GM21381 (cell line): ENCODE measurements at regions not wholly inside any gene's neighbourhood (a gene's known extent, or its start where the extent isn't known, plus 50 kb on each side); places are given as distances from the start of the nearest gene placed in this dataset.

Source experiments
- ATAC-seq: cut with Tn5 transposase; IDR thresholded peaks from one replicate; pipeline ENCODE4 v1.9.1; 2021; ENCODE audit warnings: mild to moderate bottlenecking, moderate library complexity; ENCODE audit not compliant: unreplicated experiment

DNA sequence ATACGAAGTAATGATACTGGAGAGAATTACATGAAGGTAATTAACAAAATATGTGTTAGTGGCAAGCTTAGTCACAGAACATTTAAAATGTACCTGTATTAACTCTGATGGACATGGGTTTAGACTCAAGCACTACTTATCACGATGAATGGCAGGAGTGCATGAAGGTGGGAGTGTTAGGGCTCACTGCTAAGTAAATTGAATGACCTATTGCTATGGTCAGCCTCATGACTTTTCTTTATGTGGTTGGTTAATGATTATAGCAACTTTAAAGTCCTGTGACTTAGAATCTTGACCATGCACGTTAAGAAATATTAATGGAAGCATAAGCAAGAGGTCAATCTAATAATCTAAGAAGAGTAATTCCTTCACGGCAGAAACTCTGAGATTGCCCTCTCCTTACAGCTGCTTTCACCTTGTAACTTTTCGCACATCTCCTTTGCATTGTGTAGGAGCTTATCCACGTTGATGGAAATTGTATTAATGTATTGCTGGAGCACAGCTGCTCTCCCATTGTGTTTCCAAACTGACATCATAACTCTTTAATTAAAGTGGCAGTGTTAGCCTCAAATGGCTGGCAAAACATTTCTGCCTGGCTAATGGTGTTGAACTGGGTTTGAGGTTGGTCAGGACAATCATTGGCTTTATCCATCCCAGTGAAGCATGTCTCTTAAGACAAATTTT, 114.5 kb downstream of the RXFP2 start:
- no peak for ATAC-seq

DNA sequence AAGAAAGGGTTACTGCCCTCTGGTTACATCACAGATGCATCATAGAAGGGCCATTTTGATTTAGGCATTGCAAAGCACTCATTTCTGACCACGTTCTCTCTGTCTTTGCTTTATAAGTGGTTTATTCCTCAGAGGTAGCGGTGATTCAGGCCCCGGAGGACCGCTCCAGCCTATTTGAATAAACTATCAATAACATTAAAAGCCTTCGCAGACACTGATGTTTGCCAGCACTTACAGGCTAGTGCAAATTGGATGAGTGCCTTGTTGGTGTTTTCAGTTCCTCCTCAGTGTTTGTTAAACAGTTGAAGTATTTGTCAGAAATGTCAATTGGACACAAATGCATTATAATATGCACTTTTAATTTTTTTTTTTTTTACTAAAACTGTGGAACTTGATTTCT, 120.2 kb downstream of the RXFP2 start:
- ATAC-seq, result no peak

DNA sequence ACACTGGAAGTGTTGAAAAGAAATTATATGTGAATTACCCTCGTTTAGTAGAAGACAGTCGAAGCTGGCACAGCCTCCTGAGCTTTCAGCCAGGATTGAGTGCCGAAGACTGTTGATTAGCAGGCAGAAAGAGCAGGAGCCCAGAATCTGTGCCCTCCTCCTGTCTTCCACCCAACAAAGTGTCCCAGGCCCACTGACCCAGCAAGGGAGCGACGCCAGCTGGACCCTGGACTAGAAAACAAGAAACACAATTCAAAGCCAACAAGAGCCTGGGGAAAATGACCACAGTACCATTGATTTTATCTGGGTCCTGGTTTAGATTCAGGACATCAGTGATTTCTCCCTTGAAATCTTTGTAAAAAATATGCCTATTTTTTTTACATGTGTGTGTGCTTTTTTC, 120.7 kb downstream of the RXFP2 start:
- ATAC-seq, result no peak

DNA sequence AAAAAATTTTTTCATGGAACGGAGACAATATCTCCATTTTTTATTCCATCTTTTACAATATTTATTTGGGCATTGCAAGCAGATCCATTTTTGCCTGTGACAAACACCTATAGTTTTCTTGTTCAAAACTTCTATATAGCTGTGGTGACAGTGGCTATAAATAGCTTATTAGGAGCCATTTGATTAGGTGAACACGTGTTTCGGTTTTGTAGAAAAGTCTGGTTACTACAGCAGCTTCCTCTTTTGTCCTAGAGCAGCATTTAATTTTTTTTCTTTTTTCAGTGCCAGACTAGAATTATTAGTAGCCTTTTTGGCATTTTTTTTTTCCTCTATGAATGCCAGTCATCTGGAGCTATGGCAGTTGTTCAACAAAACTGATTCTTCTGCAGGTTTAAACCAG, 123.5 kb downstream of the RXFP2 start:
- ATAC-seq, result peak; percentile 62

DNA sequence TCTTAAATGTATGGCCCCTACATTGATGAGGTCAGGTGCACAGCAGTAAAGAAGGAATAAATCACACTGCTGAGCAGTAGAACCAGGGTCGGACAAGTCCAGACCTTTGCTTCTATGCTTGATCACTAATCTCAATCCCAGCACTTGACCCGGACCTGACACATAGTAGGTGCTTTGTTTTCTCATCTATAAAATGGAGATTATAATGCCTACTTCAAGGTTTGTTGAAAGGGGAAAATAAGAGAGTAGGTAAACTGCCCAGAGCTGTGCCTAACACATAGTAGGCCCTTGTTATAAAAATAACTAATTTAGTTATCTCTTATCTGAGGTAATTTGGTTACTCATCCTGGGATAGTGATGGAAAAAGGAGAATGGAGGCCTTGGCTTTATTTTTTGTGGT, 125.0 kb downstream of the RXFP2 start:
- ATAC-seq, result no peak

DNA sequence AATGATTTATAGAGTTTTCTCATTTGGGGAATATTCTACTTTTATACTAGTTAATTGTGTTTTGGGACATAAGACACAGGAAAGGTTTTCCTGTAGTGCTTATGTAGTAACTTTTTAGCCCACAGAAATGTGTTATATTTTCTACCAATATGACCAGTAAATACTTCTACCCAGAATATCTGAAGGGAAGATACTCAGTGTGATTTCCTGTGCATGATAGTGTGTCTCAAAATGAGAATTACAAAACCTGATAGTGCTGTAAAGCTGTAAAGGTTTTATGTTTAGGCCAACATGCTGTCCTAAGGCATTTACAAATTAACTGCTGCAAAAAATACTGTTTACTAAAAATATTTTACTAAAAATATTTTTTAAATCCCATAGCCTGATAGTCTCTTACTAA, 126.8 kb downstream of the RXFP2 start:
- ATAC-seq, result no peak

DNA sequence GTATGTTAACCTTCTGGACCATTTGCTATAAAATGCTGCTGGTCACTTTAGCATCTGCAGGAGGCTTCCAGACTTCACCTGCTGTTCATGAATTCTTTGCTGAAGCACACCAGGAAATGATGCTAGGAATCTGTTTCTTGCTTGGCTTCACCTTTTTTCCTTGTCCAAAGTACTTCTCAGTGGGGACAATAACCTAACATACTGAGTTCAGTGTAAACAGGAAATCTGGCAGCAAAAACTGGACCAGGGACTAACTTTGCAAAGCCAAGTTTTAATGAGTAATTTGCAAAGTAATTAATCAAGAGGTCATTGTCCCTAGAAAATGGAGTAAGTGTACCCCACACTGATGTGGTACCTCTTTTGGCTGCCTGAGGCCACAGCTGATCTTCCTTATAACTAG, 128.4 kb downstream of the RXFP2 start:
- ATAC-seq, result no peak

DNA sequence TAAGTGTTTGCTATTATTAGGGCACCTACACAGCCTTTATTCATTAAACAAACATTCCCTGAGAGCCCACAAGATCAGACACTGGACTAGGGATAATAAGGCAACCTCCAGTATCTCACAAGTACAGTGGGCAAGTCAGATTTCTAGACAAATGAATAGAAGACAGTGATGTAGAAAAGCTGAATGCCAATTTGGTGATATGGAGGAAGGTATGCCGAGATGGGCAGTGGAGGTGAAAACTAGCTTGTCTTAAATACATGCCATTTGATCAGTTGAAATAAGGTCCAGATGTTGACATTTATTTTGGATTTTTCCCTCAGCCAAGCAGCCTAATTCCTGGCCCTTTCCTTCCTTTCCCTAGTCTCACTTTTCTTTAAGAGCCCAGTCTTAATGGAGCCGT, 130.3 kb downstream of the RXFP2 start:
- ATAC-seq, result no peak

DNA sequence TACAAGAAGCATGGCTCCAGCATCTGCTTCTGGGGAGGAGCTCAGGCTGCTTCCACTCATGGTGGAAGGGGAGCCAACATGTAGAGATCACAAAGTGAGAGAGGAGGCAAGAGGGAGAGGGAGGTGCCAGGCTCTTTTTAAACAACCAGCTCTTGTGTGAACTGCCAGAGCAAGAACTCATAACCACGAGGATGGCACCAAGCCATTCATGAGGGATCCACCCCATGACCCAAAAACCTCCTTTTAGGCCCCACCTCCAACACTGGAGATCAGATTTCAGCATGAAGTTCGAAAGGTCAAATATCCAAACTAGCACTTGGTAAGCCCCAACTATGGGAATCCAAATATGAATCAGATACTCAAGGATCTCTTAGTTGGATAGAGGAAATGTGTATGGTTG, 131.2 kb downstream of the RXFP2 start:
- ATAC-seq, result no peak

DNA sequence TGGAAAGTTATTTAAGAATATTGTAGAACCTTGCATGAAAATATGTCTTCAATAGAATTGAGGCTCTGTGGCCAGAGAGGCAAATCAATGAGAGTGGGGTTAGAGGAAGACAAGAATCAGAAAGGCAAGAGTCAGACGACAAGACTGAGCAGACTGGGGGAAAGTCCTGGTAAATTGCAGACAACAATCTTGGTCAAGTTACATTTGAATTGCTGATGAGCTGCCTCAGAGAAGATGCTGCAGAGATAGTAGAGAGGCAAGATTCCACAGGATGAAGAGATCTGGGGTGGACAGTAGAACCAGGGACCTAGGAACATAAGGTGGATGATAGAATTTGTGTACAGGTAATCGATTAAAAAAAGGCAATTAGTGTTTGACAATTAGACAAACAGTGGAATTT, 133.8 kb downstream of the RXFP2 start:
- no peak for ATAC-seq

DNA sequence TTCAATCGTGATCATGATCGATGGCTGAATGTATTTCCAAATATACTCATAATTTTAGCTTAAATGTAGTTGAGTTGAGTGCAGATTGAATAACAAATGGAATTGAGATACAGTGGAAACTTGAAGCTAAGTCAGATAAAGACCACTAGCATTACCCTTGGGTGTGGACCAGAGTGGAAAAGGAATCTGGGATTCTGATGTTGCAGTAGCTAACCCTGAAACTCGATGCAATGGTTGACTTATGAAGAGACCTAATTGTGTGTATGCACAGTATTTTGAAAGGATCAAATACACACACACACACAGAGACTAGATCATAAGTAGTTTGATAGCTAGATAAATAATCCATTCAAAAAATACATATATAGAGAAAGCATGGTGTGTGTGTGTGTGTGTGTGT, 135.8 kb downstream of the RXFP2 start:
- no peak for ATAC-seq

DNA sequence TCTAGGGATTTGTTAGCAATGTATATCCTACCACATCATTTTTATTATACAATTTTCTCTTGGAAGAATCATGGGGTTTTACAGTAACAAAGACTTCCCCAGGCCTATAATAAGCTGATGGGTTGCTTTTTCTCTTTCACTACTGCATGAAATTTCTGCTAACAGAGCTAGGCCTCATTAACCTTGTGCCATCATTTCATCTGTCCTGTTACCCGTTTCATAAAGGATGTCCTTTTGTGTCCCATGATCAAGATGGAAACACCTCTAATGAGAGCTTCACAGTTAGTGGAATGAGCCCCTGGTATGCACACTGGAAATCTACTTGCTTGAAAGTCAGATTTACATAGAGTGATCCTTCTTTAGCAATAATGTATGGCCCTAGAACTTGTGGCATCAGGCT, 138.7 kb downstream of the RXFP2 start:
- ATAC-seq, result no peak

DNA sequence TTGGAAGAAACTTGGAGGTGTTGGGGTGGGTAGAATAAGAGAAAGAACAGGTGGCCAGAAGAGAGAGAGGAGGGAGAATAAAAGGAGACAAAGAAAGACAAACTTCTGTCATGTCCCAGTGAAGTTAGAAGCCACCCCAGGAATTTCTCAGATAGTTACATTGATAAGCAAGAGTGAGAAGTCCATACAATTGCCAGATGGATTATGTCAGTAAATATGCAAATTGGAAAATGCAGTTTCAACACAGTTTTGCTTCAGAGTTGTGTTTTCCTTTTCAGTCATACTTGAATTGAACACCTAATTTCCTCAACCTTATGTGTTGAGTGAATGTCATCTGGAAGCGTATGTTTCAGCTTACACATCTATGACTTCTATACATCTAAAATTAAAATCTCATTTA, 139.2 kb downstream of the RXFP2 start:
- no peak for ATAC-seq

DNA sequence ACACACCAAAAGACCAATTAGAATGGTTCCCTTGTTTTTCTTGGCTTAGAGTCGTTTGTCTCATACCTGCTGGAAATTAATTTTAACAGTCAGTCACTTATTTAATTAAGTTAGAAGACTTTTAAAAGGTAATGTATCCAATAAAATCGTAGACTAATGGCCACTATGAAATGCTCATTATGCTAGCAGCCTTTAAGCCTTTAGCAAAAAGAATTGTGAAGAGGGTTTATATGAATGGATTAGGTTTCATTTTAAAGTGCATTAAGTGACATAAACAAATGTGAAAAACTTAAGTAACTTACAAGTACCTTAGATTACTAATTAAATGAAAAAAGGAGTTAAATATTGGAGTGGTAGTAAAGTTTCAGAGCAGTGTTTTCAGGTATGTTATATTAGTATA, 139.6 kb downstream of the RXFP2 start:
- ATAC-seq, result no peak

DNA sequence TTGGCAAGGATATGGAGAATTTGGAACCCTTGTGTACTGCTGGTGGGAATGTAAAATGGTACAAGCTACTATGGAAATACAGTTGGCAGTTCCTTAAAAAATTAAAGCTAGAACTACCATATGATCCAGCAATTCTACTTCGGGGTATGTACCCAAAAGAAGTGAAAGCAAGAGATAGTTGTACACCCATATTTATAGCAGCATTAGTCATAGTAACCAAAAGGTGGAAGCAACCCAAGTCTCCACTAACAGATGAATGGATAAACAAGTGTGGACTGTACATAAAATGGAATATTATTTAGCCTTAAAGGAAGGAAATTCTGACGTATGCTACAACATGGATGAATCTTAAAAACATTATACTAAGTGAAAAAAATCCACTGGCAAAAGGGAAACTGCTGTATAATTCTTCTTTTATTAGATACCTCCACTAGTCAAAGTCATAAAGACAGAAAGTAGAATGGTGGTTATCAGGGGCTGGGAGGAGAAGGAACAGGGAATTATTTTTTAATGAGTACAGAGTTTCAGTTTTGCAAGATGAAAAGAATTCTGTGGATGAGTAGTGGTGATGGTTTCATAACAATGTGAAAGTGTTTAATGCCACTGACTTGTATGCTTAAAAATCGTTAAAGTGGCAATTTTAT, 141.6 kb downstream of the RXFP2 start:
- ATAC-seq, result no peak

DNA sequence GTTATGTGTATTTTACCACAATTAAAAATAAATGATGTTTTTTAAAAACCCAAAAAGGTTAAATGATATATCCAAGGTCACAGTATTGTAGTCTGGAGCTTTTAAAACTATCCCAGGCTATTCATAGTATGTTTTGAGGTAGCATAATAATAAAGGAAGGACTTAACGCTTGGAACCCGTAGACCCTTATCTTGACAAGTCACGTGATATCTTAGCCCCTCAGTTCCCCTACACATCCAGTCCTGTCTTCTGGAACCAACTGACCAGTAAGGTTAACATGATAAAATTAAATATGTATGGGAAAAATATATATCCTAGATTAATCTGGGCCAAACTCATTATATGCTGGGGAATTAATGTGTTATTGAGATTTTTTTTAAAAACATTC, 142.2 kb downstream of the RXFP2 start:
- no peak for ATAC-seq

DNA sequence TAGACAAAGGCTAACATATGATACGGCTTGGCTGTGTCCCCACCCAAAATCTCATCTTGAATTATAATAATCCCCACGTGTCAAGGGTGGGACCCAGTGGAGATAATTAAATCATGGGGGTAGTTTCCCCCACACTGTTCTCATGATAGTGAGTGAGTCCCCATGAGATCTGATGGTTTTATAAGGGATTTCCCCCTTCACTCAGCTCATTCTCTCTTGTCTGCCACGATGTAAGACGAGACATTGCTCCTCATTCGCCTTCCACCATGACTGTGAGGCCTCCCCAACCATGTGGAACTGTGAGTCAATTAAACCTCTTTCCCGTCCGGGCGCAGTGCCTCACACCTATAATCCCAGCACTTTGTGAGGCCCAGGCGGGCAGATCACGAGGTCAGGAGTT, 143.5 kb downstream of the RXFP2 start:
- ATAC-seq, result no peak

DNA sequence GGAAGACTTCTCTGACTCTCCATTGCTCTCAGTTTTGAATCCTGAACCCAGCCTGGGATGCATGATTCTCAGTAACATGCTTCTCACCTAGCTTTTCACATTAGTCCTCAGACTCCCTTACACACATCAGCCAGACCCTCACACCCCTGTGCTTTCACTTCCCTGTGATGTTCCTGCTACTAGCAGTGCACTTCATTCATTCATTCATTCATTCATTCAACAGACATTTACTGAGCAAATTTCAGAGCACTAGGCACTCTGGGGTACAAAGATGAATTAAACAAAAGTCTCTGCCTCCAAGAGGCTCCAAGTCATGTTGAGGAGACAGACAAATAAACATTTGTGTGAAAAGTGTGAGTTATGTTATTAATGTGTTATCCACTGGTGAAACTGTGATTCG, 145.2 kb downstream of the RXFP2 start:
- ATAC-seq, result no peak

DNA sequence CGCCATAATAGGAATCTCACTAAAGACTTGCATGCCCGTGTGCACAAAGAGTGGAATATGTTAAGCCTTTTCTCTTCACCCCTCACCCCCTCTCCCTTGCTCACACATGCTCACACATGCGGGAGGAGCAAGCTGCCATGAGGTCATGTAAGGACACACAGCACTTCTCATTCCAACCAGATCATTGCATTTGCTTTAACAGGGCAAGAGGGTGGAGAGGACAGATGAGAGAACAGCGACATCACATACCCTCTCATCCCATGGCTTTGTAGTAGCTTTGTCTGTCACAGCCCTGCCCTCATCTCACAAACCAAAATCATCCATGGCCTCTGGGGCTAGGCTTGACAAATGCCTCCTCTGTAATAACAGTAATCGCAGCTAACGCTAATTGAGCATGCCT, 145.6 kb upstream of the FRY start:
- no peak for ATAC-seq

DNA sequence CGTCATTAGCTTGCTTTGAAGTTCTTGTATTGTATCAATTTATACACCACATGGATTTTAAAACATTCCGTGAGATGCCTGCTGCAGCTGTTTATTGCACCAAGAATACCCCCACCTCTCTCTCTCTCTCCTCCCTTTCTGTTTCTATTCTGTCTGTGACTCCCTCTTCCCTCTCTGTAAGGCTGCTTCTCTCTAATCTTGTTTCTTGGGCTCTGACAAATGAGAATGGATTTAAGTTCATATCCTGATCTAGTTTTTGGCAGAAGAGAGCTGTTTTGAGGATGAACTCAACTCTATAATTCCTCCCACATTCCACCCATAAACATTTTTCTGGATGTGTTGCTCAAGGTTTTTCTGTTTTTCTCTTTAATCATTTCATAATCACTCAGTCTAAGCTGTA, 144.3 kb upstream of the FRY start:
- no peak for ATAC-seq

DNA sequence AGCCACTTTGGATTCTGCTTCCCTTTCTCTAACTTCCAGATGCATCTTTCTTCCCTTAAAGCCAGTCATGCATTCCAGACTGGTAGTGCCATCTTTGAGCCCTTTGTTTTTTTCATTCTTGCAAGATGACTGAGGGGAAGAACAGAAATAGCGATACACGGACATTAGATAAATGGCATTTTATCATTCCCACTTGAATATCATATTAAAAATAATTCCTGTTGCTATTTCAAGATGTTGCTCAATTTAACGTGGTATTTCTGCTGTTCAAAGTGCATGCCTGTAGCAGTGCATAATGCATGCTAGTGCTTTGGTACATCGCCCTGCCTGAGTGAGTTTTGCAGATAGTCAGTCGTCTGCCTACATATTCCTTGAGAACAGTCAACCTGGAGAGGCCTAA, 140.6 kb upstream of the FRY start:
- ATAC-seq, result no peak

DNA sequence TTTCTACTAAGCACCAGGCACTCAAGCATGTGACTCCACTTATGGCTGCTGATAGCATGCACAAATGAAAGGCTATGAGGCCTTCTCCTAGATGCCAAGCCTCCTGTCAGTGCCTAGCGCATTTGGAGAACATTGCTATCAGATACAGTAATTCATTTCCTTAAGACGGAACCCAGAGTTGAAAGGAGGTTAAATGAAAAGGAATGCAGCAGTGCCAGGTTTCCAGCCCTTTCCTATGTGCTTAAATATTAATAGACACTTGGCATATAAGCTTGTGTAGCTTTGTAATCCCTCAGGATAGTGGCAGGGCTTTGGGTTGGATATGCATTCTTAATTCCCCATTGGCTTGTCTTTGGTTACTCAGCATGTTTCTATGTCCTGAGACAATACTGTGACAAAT, 140.1 kb upstream of the FRY start:
- no peak for ATAC-seq

DNA sequence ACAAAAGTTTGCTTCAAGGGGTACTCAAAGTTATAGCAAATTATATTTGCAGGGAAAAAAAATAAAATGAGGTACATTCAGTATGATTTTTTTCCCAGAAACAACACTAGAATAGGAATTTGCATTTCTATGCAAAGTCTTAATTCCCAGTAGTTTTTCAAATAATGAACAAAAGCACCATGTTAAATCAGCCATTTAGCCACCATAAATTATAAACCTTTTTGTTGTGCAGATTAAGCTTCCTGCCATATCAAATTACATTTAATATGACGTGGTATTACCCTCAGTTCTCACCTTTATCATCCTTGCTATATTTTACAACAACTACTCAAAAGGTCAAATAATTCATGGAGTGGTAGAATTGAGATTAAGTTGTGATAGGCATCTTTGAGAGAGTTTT, 136.6 kb upstream of the FRY start:
- no peak for ATAC-seq
